ENCODE measurements at regions not wholly inside any gene's neighbourhood (a gene's known extent, or its start where the extent isn't known, plus 50 kb on each side); places are given as distances from the start of the nearest gene placed in this dataset.

GRCh38 chr22:47622541-47622940 lies 860.1 kb downstream of the TBC1D22A start (continued):
- no peak for TF ChIP-seq ZNF691 (CRISPR knock-in tag; IDR thresholded peaks at IDR 0.05; ENCODE audit: borderline replicate concordance, low read depth)
- TF ChIP-seq ADNP (CRISPR knock-in tag; IDR thresholded peaks at IDR 0.05) = no peak
- no peak for TF ChIP-seq GATA4 (IDR thresholded peaks at IDR 0.05; ENCODE audit: borderline replicate concordance, low read depth)
- no peak for TF ChIP-seq ZNF710 (CRISPR knock-in tag; IDR thresholded peaks at IDR 0.05; ENCODE audit: borderline replicate concordance)
- no peak for TF ChIP-seq ZNF567 (CRISPR knock-in tag; IDR thresholded peaks at IDR 0.05; ENCODE audit: borderline replicate concordance)
- no peak for TF ChIP-seq KMT2A (CRISPR knock-in tag; IDR thresholded peaks at IDR 0.05)
- no peak for TF ChIP-seq ZBTB8A (CRISPR knock-in tag; IDR thresholded peaks at IDR 0.05; ENCODE audit: borderline replicate concordance, low read depth)
- TF ChIP-seq ZNF563 (CRISPR knock-in tag; IDR thresholded peaks at IDR 0.05) = no peak
- no peak for TF ChIP-seq SYNCRIP (IDR thresholded peaks at IDR 0.05; ENCODE audit: insufficient read depth, low read depth, low read length)

- Histone ChIP-seq H3K9ac (ENCODE audit: insufficient read depth, low read depth, low read length) (no peak overlapping the region), H3K4me3 (replicated peaks in 1 of 3; ENCODE audit: insufficient read depth in 1 of 3, low read depth in 2 of 3, low read length in 3 of 3) (no peak overlapping the region), H3K4me2 (ENCODE audit: low read depth, low read length) (no peak overlapping the region), H3K27ac (ENCODE audit: extremely low read length, insufficient read depth, low read length) (no peak overlapping the region), H3K79me2 (ENCODE audit: insufficient read depth, low read length) (no peaks in the 10 kb centered on the region), H3K9me3 (ENCODE audit: low read length) (no peaks in the 10 kb centered on the region), H2AFZ (ENCODE audit: low read length) (no peak overlapping the region), H3K4me1 (ENCODE audit: insufficient read depth, low read length) (no peaks in the 10 kb centered on the region), H3K36me3 (replicated peaks in 1 of 2; ENCODE audit: control insufficient read depth in 1 of 2, insufficient read depth in 2 of 2, low read length in 2 of 2) (no peaks in the 10 kb centered on the region), H4K20me1 (ENCODE audit: insufficient read depth, low read length) (no peaks in the 10 kb centered on the region), H3K27me3 (ENCODE audit: control insufficient read depth in 1 of 2, insufficient read depth in 2 of 2, low read length in 2 of 2) (peaks cover 18 to 66% of the 10 kb centered on the region in 2 experiments)
- 0% methylated on average over 9 of the region's 9 CpGs for WGBS (ENCODE audit: low lambda C conversion rate)
- intact Hi-C loops (cut with micrococcal nuclease; ENCODE audit: unreplicated experiment) (no loop called here), in situ Hi-C loops (cut with HindIII; ENCODE audit: extremely low pct_ligation_motif_present, low pct_unique_long_range_greater_than_20kb) (loop anchor here (10.0 kb wide), 1 partner anchor 874 kb away; no protein-coding TSS in a partner anchor)
- no TSS peak for BruUV-seq (replicated peaks)
- no peak for FAIRE-seq
- ATAC-seq = no peak
- CTCF ChIA-PET (ENCODE audit: low intra/inter-chr PET ratio, low total read pairs) = no interaction called here
- DNase-seq (ENCODE audit: low spot score) = no peak
- POLR2A ChIA-PET = no interaction called here
- TF ChIP-seq ZNF768 (CRISPR knock-in tag; IDR thresholded peaks at IDR 0.05) = no peak
- TF ChIP-seq, protein P1, sequence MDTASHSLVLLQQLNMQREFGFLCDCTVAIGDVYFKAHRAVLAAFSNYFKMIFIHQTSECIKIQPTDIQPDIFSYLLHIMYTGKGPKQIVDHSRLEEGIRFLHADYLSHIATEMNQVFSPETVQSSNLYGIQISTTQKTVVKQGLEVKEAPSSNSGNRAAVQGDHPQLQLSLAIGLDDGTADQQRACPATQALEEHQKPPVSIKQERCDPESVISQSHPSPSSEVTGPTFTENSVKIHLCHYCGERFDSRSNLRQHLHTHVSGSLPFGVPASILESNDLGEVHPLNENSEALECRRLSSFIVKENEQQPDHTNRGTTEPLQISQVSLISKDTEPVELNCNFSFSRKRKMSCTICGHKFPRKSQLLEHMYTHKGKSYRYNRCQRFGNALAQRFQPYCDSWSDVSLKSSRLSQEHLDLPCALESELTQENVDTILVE (CRISPR knock-in tag; IDR thresholded peaks at IDR 0.05) = no peak
- no peak for TF ChIP-seq KLF12 (CRISPR knock-in tag; IDR thresholded peaks at IDR 0.05; ENCODE audit: borderline replicate concordance)
- no peak for TF ChIP-seq FIP1L1 (IDR thresholded peaks at IDR 0.05; ENCODE audit: borderline replicate concordance, insufficient read depth, low read depth, low read length)
- TF ChIP-seq MED13 (CRISPR knock-in tag; IDR thresholded peaks at IDR 0.05) = no peak
- TF ChIP-seq ZNF674 (CRISPR knock-in tag; IDR thresholded peaks at IDR 0.05; ENCODE audit: low read depth) = no peak
- no peak for TF ChIP-seq ZNF660 (CRISPR knock-in tag; IDR thresholded peaks at IDR 0.05; ENCODE audit: borderline replicate concordance, low read depth)
- TF ChIP-seq IRF1 (CRISPR knock-in tag; IDR thresholded peaks at IDR 0.05; ENCODE audit: low read depth) = no peak
- no peak for TF ChIP-seq SIX1 (CRISPR knock-in tag; IDR thresholded peaks at IDR 0.05; ENCODE audit: borderline replicate concordance)
- no peak for TF ChIP-seq RBFOX2 (IDR thresholded peaks at IDR 0.05; ENCODE audit: low read depth, low read length)
- TF ChIP-seq NR2F6 (IDR thresholded peaks at IDR 0.05) = no peak
- TF ChIP-seq NR2F6 (CRISPR knock-in tag; IDR thresholded peaks at IDR 0.05) = no peak
- no peak for TF ChIP-seq SMARCC2 (IDR thresholded peaks at IDR 0.05)
Observed at GRCh38 chr22:47621253-47621652, 858.8 kb downstream of the TBC1D22A start.

Measured in HepG2 (cell line).